ENCODE measurements at regions not wholly inside any gene's neighbourhood (a gene's known extent, or its start where the extent isn't known, plus 50 kb on each side); places are given as distances from the start of the nearest gene placed in this dataset.
A peak's percentile ranks its signal among the peaks of the same experiment; 100 is the strongest.

GRCh38 chr3:83816653-83817052 is 1142.1 kb upstream of the CADM2 start:
- H3K4me3 ChIP-seq, result no peak overlapping the region
- 0 to 100% (median 71%) methylated on average over 1 of the region's 1 CpG; no CpG with 5 or more reads in 3 of the 10 experiments for WGBS, 10 experiments
- ATAC-seq (replicated peaks in 6 of 8), result peak in 1 of 8 experiments; percentile 62
- H3K4me1 ChIP-seq (replicated peaks in 1 of 2), result no peaks in the 10 kb centered on the region
- in situ Hi-C loops (cut with MboI; ENCODE audit: low pct_unique_long_range_greater_than_20kb in 2 of 9, low sequenced_read_pairs in 9 of 9, unreplicated experiment in 9 of 9), result no loop called here
- no peak overlapping the region for H3K27ac ChIP-seq

- Histone ChIP-seq H3K4me3 (no peak overlapping the region), H3K27ac (no peak overlapping the region), H3K4me1 (replicated peaks in 1 of 2) (no peaks in the 10 kb centered on the region)
- in situ Hi-C loops (cut with MboI; ENCODE audit: low pct_unique_long_range_greater_than_20kb in 2 of 9, low sequenced_read_pairs in 9 of 9, unreplicated experiment in 9 of 9), result no loop called here
- 0 to 77% (median 55%) methylated on average over 1 to 8 of the region's 8 CpGs; no CpG with 5 or more reads in 2 of the 10 experiments for WGBS, 10 experiments
- peak in 5 of 8 experiments; percentile 63 to 90 (median 68) for ATAC-seq (replicated peaks in 6 of 8)
These were observed 1137.3 kb upstream of the CADM2 start for GRCh38 chr3:83821506-83821905.

DNA sequence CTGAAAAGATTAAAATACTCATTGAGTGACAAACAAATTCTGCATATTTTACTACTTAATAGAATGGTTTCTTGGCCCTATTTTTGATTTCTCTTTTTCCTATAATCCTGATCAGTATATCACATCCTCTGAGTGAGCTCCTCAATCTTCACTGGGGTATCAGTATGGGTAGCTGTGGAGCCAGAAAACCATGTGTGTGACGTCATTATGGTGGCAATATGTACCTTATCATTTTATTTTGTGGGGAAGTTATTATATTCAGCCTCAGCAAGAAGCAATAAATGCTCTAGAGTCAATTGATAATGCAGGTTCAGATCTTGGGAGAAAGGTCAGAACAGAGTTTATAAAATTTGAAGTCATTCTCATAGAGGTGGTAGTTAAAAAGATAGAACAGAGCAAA is 1135.7 kb upstream of the CADM2 start:
- Histone ChIP-seq H3K4me3 (no peak overlapping the region), H3K4me1 (replicated peaks in 1 of 2) (no peaks in the 10 kb centered on the region), H3K27ac (no peak overlapping the region)
- ATAC-seq (replicated peaks in 6 of 8), result no peak
- in situ Hi-C loops (cut with MboI; ENCODE audit: low pct_unique_long_range_greater_than_20kb in 2 of 9, low sequenced_read_pairs in 9 of 9, unreplicated experiment in 9 of 9), result no loop called here
- WGBS, 10 experiments, result 0 to 88% (median 0%) methylated on average over 1 of the region's 1 CpG; no CpG with 5 or more reads in 5 of the 10 experiments

- WGBS, 10 experiments, result 40 to 100% (median 86%) methylated on average over 1 to 4 of the region's 4 CpGs; no CpG with 5 or more reads in 3 of the 10 experiments
- no peaks in the 10 kb centered on the region for H3K4me1 ChIP-seq (replicated peaks in 1 of 2)
- no peak for ATAC-seq (replicated peaks in 6 of 8)
- H3K27ac ChIP-seq, result no peak overlapping the region
- in situ Hi-C loops (cut with MboI; ENCODE audit: low pct_unique_long_range_greater_than_20kb in 2 of 9, low sequenced_read_pairs in 9 of 9, unreplicated experiment in 9 of 9), result no loop called here
- no peak overlapping the region for H3K4me3 ChIP-seq
These were observed 1123.7 kb upstream of the CADM2 start for GRCh38 chr3:83835040-83835439.

DNA sequence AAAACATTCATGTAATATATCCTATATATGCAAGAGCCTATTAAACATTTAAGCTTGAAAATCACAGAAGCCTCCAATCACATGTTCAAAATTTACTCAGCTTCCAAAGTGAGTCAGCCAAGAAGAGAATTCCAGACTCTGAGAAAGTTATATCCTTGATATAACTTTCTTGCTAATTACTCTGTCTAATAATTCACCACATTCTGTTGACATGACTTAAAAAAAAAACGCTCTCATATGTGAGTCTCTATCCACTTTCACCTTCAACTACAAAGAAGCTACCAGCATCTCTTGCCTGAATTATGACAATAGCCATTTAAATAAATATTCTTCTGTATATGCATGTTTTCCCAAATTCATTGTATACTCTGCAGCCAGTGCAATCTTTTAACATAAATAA is 1116.3 kb upstream of the CADM2 start:
- Histone ChIP-seq H3K4me3 (no peak overlapping the region), H3K27ac (no peak overlapping the region), H3K4me1 (replicated peaks in 1 of 2) (no peaks in the 10 kb centered on the region)
- in situ Hi-C loops (cut with MboI; ENCODE audit: low pct_unique_long_range_greater_than_20kb in 2 of 9, low sequenced_read_pairs in 9 of 9, unreplicated experiment in 9 of 9), result no loop called here
- ATAC-seq (replicated peaks in 6 of 8), result no peak
- WGBS, 10 experiments, result 0 to 100% (median 17%) methylated on average over 1 of the region's 1 CpG; no CpG with 5 or more reads in 1 of the 10 experiments

GRCh38 chr3:83843716-83844115 is 1115.1 kb upstream of the CADM2 start:
- ATAC-seq (replicated peaks in 6 of 8), result no peak
- Histone ChIP-seq H3K4me3 (no peak overlapping the region), H3K27ac (no peak overlapping the region), H3K4me1 (replicated peaks in 1 of 2) (no peaks in the 10 kb centered on the region)
- 20 to 100% (median 63%) methylated on average over 1 to 2 of the region's 2 CpGs; no CpG with 5 or more reads in 3 of the 10 experiments for WGBS, 10 experiments
- in situ Hi-C loops (cut with MboI; ENCODE audit: low pct_unique_long_range_greater_than_20kb in 2 of 9, low sequenced_read_pairs in 9 of 9, unreplicated experiment in 9 of 9), result no loop called here

DNA sequence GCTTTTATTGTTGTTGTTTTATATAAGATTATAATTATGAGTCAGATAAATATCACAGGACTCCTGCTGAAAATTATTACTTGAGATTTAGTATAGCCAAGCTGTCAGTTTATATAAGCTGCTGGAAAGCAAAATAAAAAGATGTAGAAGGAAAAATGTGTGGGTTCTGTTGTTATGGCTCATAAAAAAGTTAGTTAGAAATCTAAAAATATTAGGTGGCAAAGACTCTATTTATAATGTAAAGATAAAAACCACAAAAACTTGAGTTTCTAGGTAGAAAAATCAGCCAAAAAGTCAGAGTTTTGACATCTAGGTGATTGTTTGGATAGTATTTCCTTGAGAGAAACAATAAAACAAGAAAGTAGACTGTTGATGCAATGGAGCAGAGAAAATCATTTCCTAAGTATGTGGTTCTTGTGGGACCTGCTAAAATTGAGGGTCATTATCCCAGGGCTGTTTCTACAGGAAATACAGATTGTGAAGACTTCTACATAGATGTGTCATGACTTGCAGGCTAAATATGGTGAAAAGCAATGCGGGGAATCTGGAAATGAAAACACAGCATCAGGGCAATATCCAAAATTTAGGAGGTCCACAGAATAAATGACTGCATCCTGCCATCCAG is 1109.6 kb upstream of the CADM2 start:
- 0 to 100% (median 63%) methylated on average over 1 of the region's 1 CpG; no CpG with 5 or more reads in 4 of the 10 experiments for WGBS, 10 experiments

GRCh38 chr3:83863380-83863779 is 1095.4 kb upstream of the CADM2 start:
- ATAC-seq (replicated peaks in 6 of 8), result no peak
- in situ Hi-C loops (cut with MboI; ENCODE audit: low pct_unique_long_range_greater_than_20kb in 2 of 9, low sequenced_read_pairs in 9 of 9, unreplicated experiment in 9 of 9), result no loop called here

More for the DNA sequence above, 1109.6 kb upstream of the CADM2 start:
- no peak for ATAC-seq (replicated peaks in 6 of 8)
- Histone ChIP-seq H3K27ac (no peak overlapping the region), H3K4me3 (no peak overlapping the region), H3K4me1 (replicated peaks in 1 of 2) (no peaks in the 10 kb centered on the region)
- in situ Hi-C loops (cut with MboI; ENCODE audit: low pct_unique_long_range_greater_than_20kb in 2 of 9, low sequenced_read_pairs in 9 of 9, unreplicated experiment in 9 of 9), result no loop called here

DNA sequence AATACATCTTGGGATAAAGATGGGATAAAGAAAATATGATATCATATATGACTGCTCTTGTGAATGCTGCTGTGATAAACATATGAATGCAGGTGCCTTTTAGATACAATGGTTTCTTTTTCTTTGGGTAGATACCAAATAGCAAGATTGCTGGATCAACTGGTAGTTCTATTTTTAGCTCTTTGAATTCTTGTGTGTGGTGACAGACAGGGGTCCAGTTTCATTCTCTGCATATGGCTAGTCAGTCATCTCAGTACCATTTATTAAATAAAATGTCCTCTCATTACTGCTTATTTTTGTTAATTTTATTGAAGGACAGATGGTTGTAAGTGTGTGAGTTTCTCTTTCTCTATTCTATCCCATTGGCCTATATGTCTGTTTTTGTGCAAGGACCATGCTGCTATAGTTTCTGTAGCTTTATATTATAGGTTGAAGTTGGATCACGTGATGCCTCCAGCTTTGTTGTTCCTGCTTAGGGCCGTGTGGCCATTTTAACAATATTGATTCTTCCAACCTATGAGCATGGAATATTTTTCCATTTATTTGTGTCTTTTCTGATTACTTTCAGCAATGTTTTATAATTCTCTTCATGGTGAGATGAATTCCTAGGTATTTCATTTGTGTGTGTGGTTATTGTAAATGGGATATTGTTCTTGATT is 1089.8 kb upstream of the CADM2 start:
- Histone ChIP-seq H3K4me1 (replicated peaks in 1 of 2) (no peaks in the 10 kb centered on the region), H3K4me3 (no peak overlapping the region), H3K27ac (no peak overlapping the region)
- 5 to 100% (median 58%) methylated on average over 1 to 2 of the region's 2 CpGs; no CpG with 5 or more reads in 1 of the 10 experiments for WGBS, 10 experiments
- in situ Hi-C loops (cut with MboI; ENCODE audit: low pct_unique_long_range_greater_than_20kb in 2 of 9, low sequenced_read_pairs in 9 of 9, unreplicated experiment in 9 of 9), result no loop called here
- ATAC-seq (replicated peaks in 6 of 8), result no peak

More at GRCh38 chr3:83863380-83863779, 1095.4 kb upstream of the CADM2 start:
- Histone ChIP-seq H3K27ac (no peak overlapping the region), H3K4me1 (replicated peaks in 1 of 2) (no peaks in the 10 kb centered on the region), H3K4me3 (no peak overlapping the region)
- WGBS, 10 experiments, result 0 to 100% (median 76%) methylated on average over 1 to 2 of the region's 2 CpGs; no CpG with 5 or more reads in 2 of the 10 experiments

DNA sequence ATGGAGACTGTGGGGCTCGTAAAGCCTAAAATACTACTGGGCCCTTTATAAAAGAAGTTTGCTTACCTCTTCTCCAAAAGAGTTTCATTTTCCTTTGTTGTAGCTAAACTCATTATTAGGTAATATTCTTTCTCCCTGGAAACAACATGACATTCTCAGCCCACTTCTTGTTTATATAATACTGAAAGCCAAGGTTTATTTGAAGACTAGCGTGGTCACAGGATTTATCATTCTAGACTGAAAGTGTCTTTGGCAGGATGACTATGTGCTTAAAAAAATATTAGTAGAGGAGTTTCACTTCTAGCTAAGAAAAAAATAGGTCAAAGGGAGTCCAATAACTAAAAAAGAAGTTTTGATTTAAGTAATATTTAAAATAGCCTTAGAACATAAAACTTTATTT is 1085.2 kb upstream of the CADM2 start:
- 0 to 100% (median 60%) methylated on average over 1 to 2 of the region's 2 CpGs; no CpG with 5 or more reads in 1 of the 10 experiments for WGBS, 10 experiments
- in situ Hi-C loops (cut with MboI; ENCODE audit: low pct_unique_long_range_greater_than_20kb in 2 of 9, low sequenced_read_pairs in 9 of 9, unreplicated experiment in 9 of 9), result no loop called here
- Histone ChIP-seq H3K4me3 (no peak overlapping the region), H3K4me1 (replicated peaks in 1 of 2) (no peaks in the 10 kb centered on the region), H3K27ac (no peak overlapping the region)
- ATAC-seq (replicated peaks in 6 of 8), result peak in 1 of 8 experiments; percentile 19

GRCh38 chr3:83877910-83878309 is 1080.9 kb upstream of the CADM2 start:
- Histone ChIP-seq H3K27ac (no peak overlapping the region), H3K4me1 (replicated peaks in 1 of 2) (no peaks in the 10 kb centered on the region), H3K4me3 (no peak overlapping the region)
- in situ Hi-C loops (cut with MboI; ENCODE audit: low pct_unique_long_range_greater_than_20kb in 2 of 9, low sequenced_read_pairs in 9 of 9, unreplicated experiment in 9 of 9), result no loop called here
- 0 to 92% (median 37%) methylated on average over 1 to 3 of the region's 3 CpGs for WGBS, 10 experiments
- ATAC-seq (replicated peaks in 6 of 8), result peak in 1 of 8 experiments; percentile 90

GRCh38 chr3:83882701-83883100 is 1076.1 kb upstream of the CADM2 start:
- no peak overlapping the region for H3K4me3 ChIP-seq
- H3K4me1 ChIP-seq (replicated peaks in 1 of 2), result no peaks in the 10 kb centered on the region
- 33 to 100% (median 90%) methylated on average over 1 to 2 of the region's 2 CpGs for WGBS, 10 experiments
- in situ Hi-C loops (cut with MboI; ENCODE audit: low pct_unique_long_range_greater_than_20kb in 2 of 9, low sequenced_read_pairs in 9 of 9, unreplicated experiment in 9 of 9), result no loop called here
- ATAC-seq (replicated peaks in 6 of 8), result no peak
- no peak overlapping the region for H3K27ac ChIP-seq

- WGBS, 10 experiments, result 0 to 100% (median 78%) methylated on average over 1 of the region's 1 CpG; no CpG with 5 or more reads in 3 of the 10 experiments
- ATAC-seq (replicated peaks in 6 of 8), result peak in 1 of 8 experiments; percentile 29
These were observed 1068.6 kb upstream of the CADM2 start for GRCh38 chr3:83890039-83890762.

More at GRCh38 chr3:83890039-83890762, 1068.6 kb upstream of the CADM2 start:
- Histone ChIP-seq H3K4me1 (replicated peaks in 1 of 2) (no peaks in the 10 kb centered on the region), H3K4me3 (no peak overlapping the region), H3K27ac (no peak overlapping the region)
- in situ Hi-C loops (cut with MboI; ENCODE audit: low pct_unique_long_range_greater_than_20kb in 2 of 9, low sequenced_read_pairs in 9 of 9, unreplicated experiment in 9 of 9), result no loop called here

Data from motor neuron (in vitro differentiated cells).